Gastroesophageal sphincter (tissue), 3 donors: ENCODE measurements at regions not wholly inside any gene's neighbourhood (a gene's known extent, or its start where the extent isn't known, plus 50 kb on each side); places are given as distances from the start of the nearest gene placed in this dataset.

Experiments
- POLR2A ChIP-seq, 2 donors: fragments of 450-650 bp; IDR thresholded peaks; one replicate each; pipeline ENCODE4 v1.6.1; 2017; ENCODE audit warnings: antibody characterized with exemption in 2 of 2, mild to moderate bottlenecking in 2 of 2, moderate library complexity in 1 of 2
- POLR2AphosphoS5 ChIP-seq: sonication (generic); formaldehyde crosslinking; IDR thresholded peaks from one replicate; pipeline ENCODE4 v1.6.1; 2017; ENCODE audit warnings: antibody characterized with exemption
- TF ChIP-seq, protein P1 (sequence below), 4 experiments: fragments of 200-600 bp in 2 of 4; fragments of 450-650 bp in 2 of 4; sonication (generic) in 1 of 4; IDR thresholded peaks; one replicate each; pipeline ENCODE4 v1.5.1; 2017 to 2019; ENCODE audit warnings: antibody characterized with exemption in 4 of 4, mild to moderate bottlenecking in 2 of 4, moderate library complexity in 2 of 4

GRCh38 chr2:237229905-237230304 is 144.2 kb downstream of the COPS8 start:
- TF ChIP-seq, protein P1, sequence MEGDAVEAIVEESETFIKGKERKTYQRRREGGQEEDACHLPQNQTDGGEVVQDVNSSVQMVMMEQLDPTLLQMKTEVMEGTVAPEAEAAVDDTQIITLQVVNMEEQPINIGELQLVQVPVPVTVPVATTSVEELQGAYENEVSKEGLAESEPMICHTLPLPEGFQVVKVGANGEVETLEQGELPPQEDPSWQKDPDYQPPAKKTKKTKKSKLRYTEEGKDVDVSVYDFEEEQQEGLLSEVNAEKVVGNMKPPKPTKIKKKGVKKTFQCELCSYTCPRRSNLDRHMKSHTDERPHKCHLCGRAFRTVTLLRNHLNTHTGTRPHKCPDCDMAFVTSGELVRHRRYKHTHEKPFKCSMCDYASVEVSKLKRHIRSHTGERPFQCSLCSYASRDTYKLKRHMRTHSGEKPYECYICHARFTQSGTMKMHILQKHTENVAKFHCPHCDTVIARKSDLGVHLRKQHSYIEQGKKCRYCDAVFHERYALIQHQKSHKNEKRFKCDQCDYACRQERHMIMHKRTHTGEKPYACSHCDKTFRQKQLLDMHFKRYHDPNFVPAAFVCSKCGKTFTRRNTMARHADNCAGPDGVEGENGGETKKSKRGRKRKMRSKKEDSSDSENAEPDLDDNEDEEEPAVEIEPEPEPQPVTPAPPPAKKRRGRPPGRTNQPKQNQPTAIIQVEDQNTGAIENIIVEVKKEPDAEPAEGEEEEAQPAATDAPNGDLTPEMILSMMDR (IDR thresholded peaks at IDR 0.05) = no peak
- TF ChIP-seq POLR2A (IDR thresholded peaks at IDR 0.05) (no peak), POLR2AphosphoS5 (no peak)
